Parathyroid adenoma (tissue), 2 donors: ENCODE measurements at regions not wholly inside any gene's neighbourhood (a gene's known extent, or its start where the extent isn't known, plus 50 kb on each side); places are given as distances from the start of the nearest gene placed in this dataset.

Experiments
- H2AFZ ChIP-seq: fragments of 300-600 bp; sonication (generic); one replicate; pipeline ENCODE4 v1.7.0; 2017; ENCODE audit warnings: antibody characterized with exemption, mild to moderate bottlenecking
- H3K27ac ChIP-seq: fragments of 300-600 bp; sonication (generic); one replicate; pipeline ENCODE4 v1.7.0; 2017
- H3K27me3 ChIP-seq: fragments of 300-600 bp; sonication (generic); one replicate; pipeline ENCODE4 v1.7.0; 2017; ENCODE audit warnings: low read length; ENCODE audit not compliant: control insufficient read depth, insufficient read depth
- H3K36me3 ChIP-seq: fragments of 300-600 bp; sonication (generic); one replicate; pipeline ENCODE4 v1.7.0; 2017; ENCODE audit warnings: low read length; ENCODE audit not compliant: control insufficient read depth, insufficient read depth
- H3K4me1 ChIP-seq: fragments of 300-600 bp; sonication (generic); one replicate; pipeline ENCODE4 v1.7.0; 2017; ENCODE audit warnings: control low read depth
- H3K4me2 ChIP-seq: fragments of 300-600 bp; sonication (generic); one replicate; pipeline ENCODE4 v1.7.0; 2017; ENCODE audit warnings: low read length
- H3K4me3 ChIP-seq: fragments of 300-600 bp; sonication (generic); one replicate; pipeline ENCODE4 v1.7.0; 2017; ENCODE audit warnings: low read depth, low read length
- H3K79me2 ChIP-seq: fragments of 300-600 bp; sonication (generic); one replicate; pipeline ENCODE4 v1.7.0; 2017; ENCODE audit warnings: control low read depth
- H3K9ac ChIP-seq: fragments of 300-600 bp; sonication (generic); one replicate; pipeline ENCODE4 v1.7.0; 2017; ENCODE audit warnings: mild to moderate bottlenecking
- H3K9me3 ChIP-seq: fragments of 300-600 bp; sonication (generic); one replicate; pipeline ENCODE4 v1.7.0; 2017; ENCODE audit warnings: low read length; ENCODE audit not compliant: control insufficient read depth
- CTCF ChIP-seq: fragments of 300-600 bp; sonication (generic); IDR thresholded peaks from one replicate; pipeline ENCODE4 v1.7.0; 2017; ENCODE audit warnings: antibody characterized with exemption, mild to moderate bottlenecking
- donor health status: primary hyperparathyroidism.

- TF ChIP-seq CTCF: no peak
- Histone ChIP-seq H3K27me3 (no peaks in the 10 kb centered on the region), H3K4me1 (no peaks in the 10 kb centered on the region), H3K36me3 (no peaks in the 10 kb centered on the region), H3K9me3 (no peaks in the 10 kb centered on the region), H3K79me2 (no peaks in the 10 kb centered on the region), H3K27ac (no peak overlapping the region), H3K4me3 (no peak overlapping the region), H2AFZ (no peak overlapping the region), H3K9ac (no peak overlapping the region), H3K4me2 (no peak overlapping the region)
Observed at GRCh38 chr6:140205795-140206593, 831.5 kb upstream of the CITED2 start.

GRCh38 chr6:140204154-140204553 lies 829.7 kb upstream of the CITED2 start:
- TF ChIP-seq CTCF: no peak
- Histone ChIP-seq H3K9ac (no peak overlapping the region), H3K4me2 (no peak overlapping the region), H3K9me3 (no peaks in the 10 kb centered on the region), H3K27me3 (no peaks in the 10 kb centered on the region), H2AFZ (no peak overlapping the region), H3K4me3 (no peak overlapping the region), H3K4me1 (no peaks in the 10 kb centered on the region), H3K27ac (no peak overlapping the region), H3K36me3 (no peaks in the 10 kb centered on the region), H3K79me2 (no peaks in the 10 kb centered on the region)

GRCh38 chr6:140203661-140204147 lies 829.3 kb upstream of the CITED2 start:
- Histone ChIP-seq H3K9me3 (no peaks in the 10 kb centered on the region), H3K27me3 (no peaks in the 10 kb centered on the region), H3K79me2 (no peaks in the 10 kb centered on the region), H3K4me2 (no peak overlapping the region), H2AFZ (peak overlapping the region; percentile 25), H3K27ac (no peak overlapping the region), H3K9ac (no peak overlapping the region), H3K4me3 (no peak overlapping the region), H3K4me1 (no peaks in the 10 kb centered on the region), H3K36me3 (no peaks in the 10 kb centered on the region)
- TF ChIP-seq CTCF: no peak

GRCh38 chr6:140202964-140203515 lies 828.6 kb upstream of the CITED2 start:
- Histone ChIP-seq H3K4me2 (no peak overlapping the region), H3K27me3 (no peaks in the 10 kb centered on the region), H3K36me3 (no peaks in the 10 kb centered on the region), H3K27ac (no peak overlapping the region), H3K9ac (no peak overlapping the region), H3K79me2 (no peaks in the 10 kb centered on the region), H3K9me3 (no peaks in the 10 kb centered on the region), H2AFZ (peak overlapping the region; percentile 13), H3K4me1 (no peaks in the 10 kb centered on the region), H3K4me3 (no peak overlapping the region)
- no peak for TF ChIP-seq CTCF
